ENCODE measurements at regions not wholly inside any gene's neighbourhood (a gene's known extent, or its start where the extent isn't known, plus 50 kb on each side); places are given as distances from the start of the nearest gene placed in this dataset.

GRCh38 chr5:68421485-68422220 lies 206.1 kb downstream of the PIK3R1 start:
- Histone ChIP-seq H3K27ac (ENCODE audit: low read depth, low read length) (no peak overlapping the region), H3K4me3 (ENCODE audit: low read depth, low read length) (no peak overlapping the region), H3K4me1 (ENCODE audit: control insufficient read depth, insufficient read depth, low read length) (peaks cover 15% of the 10 kb centered on the region; the same call in 1 of the 2 replicates), H3K9ac (ENCODE audit: low read length) (no peak overlapping the region), H3K36me3 (ENCODE audit: control insufficient read depth, insufficient read depth, low read length) (no peaks in the 10 kb centered on the region), H3K9me3 (ENCODE audit: control insufficient read depth, insufficient read depth, low read depth, low read length) (no peaks in the 10 kb centered on the region), H3K27me3 (ENCODE audit: control insufficient read depth, insufficient read depth, low read length) (no peaks in the 10 kb centered on the region)

GRCh38 chr5:68423154-68423811 lies 207.7 kb downstream of the PIK3R1 start:
- peaks cover 15% of the 10 kb centered on the region; the same call in 1 of the 2 replicates for H3K4me1 ChIP-seq (ENCODE audit: control insufficient read depth, insufficient read depth, low read length)
- H3K36me3 ChIP-seq (ENCODE audit: control insufficient read depth, insufficient read depth, low read length), result no peaks in the 10 kb centered on the region
- H3K9ac ChIP-seq (ENCODE audit: low read length), result no peak overlapping the region
- H3K27ac ChIP-seq (ENCODE audit: low read depth, low read length), result no peak overlapping the region
- H3K4me3 ChIP-seq (ENCODE audit: low read depth, low read length), result no peak overlapping the region
- H3K27me3 ChIP-seq (ENCODE audit: control insufficient read depth, insufficient read depth, low read length), result no peaks in the 10 kb centered on the region
- H3K9me3 ChIP-seq (ENCODE audit: control insufficient read depth, insufficient read depth, low read depth, low read length), result no peaks in the 10 kb centered on the region

- Histone ChIP-seq H3K36me3 (ENCODE audit: control insufficient read depth, insufficient read depth, low read length) (no peaks in the 10 kb centered on the region), H3K4me3 (ENCODE audit: low read depth, low read length) (no peak overlapping the region), H3K9ac (ENCODE audit: low read length) (no peak overlapping the region), H3K4me1 (ENCODE audit: control insufficient read depth, insufficient read depth, low read length) (peaks cover 9% of the 10 kb centered on the region; the same call in 1 of the 2 replicates), H3K27ac (ENCODE audit: low read depth, low read length) (no peak overlapping the region), H3K27me3 (ENCODE audit: control insufficient read depth, insufficient read depth, low read length) (no peaks in the 10 kb centered on the region), H3K9me3 (ENCODE audit: control insufficient read depth, insufficient read depth, low read depth, low read length) (no peaks in the 10 kb centered on the region)
Observed at GRCh38 chr5:68424799-68425537, 209.4 kb downstream of the PIK3R1 start.

GRCh38 chr5:68426586-68426985 lies 211.0 kb downstream of the PIK3R1 start:
- H3K4me1 ChIP-seq (ENCODE audit: control insufficient read depth, insufficient read depth, low read length), result peaks cover 8% of the 10 kb centered on the region; the same call in 1 of the 2 replicates

GRCh38 chr5:68428231-68428811 lies 212.8 kb downstream of the PIK3R1 start:
- Histone ChIP-seq H3K4me3 (ENCODE audit: low read depth, low read length) (no peak overlapping the region), H3K9ac (ENCODE audit: low read length) (no peak overlapping the region), H3K4me1 (ENCODE audit: control insufficient read depth, insufficient read depth, low read length) (peaks cover 4% of the 10 kb centered on the region; the same call in 1 of the 2 replicates), H3K9me3 (ENCODE audit: control insufficient read depth, insufficient read depth, low read depth, low read length) (no peaks in the 10 kb centered on the region), H3K36me3 (ENCODE audit: control insufficient read depth, insufficient read depth, low read length) (no peaks in the 10 kb centered on the region), H3K27ac (ENCODE audit: low read depth, low read length) (no peak overlapping the region), H3K27me3 (ENCODE audit: control insufficient read depth, insufficient read depth, low read length) (no peaks in the 10 kb centered on the region)

More at GRCh38 chr5:68426586-68426985, 211.0 kb downstream of the PIK3R1 start:
- Histone ChIP-seq H3K9ac (ENCODE audit: low read length) (no peak overlapping the region), H3K27ac (ENCODE audit: low read depth, low read length) (no peak overlapping the region), H3K27me3 (ENCODE audit: control insufficient read depth, insufficient read depth, low read length) (no peaks in the 10 kb centered on the region), H3K9me3 (ENCODE audit: control insufficient read depth, insufficient read depth, low read depth, low read length) (no peaks in the 10 kb centered on the region), H3K36me3 (ENCODE audit: control insufficient read depth, insufficient read depth, low read length) (no peaks in the 10 kb centered on the region), H3K4me3 (ENCODE audit: low read depth, low read length) (no peak overlapping the region)

GRCh38 chr5:68429510-68429909 lies 214.0 kb downstream of the PIK3R1 start:
- Histone ChIP-seq H3K4me3 (ENCODE audit: low read depth, low read length) (no peak overlapping the region), H3K9ac (ENCODE audit: low read length) (no peak overlapping the region), H3K9me3 (ENCODE audit: control insufficient read depth, insufficient read depth, low read depth, low read length) (no peaks in the 10 kb centered on the region), H3K4me1 (ENCODE audit: control insufficient read depth, insufficient read depth, low read length) (peaks cover 12% of the 10 kb centered on the region; the same call in 1 of the 2 replicates), H3K27me3 (ENCODE audit: control insufficient read depth, insufficient read depth, low read length) (no peaks in the 10 kb centered on the region), H3K27ac (ENCODE audit: low read depth, low read length) (no peak overlapping the region), H3K36me3 (ENCODE audit: control insufficient read depth, insufficient read depth, low read length) (no peaks in the 10 kb centered on the region)

GRCh38 chr5:68430279-68430678 lies 214.7 kb downstream of the PIK3R1 start:
- H3K4me3 ChIP-seq (ENCODE audit: low read depth, low read length), result no peak overlapping the region
- no peak overlapping the region for H3K27ac ChIP-seq (ENCODE audit: low read depth, low read length)
- no peaks in the 10 kb centered on the region for H3K36me3 ChIP-seq (ENCODE audit: control insufficient read depth, insufficient read depth, low read length)
- H3K27me3 ChIP-seq (ENCODE audit: control insufficient read depth, insufficient read depth, low read length), result no peaks in the 10 kb centered on the region
- H3K9ac ChIP-seq (ENCODE audit: low read length), result no peak overlapping the region
- peaks cover 10% of the 10 kb centered on the region; the same call in 1 of the 2 replicates for H3K4me1 ChIP-seq (ENCODE audit: control insufficient read depth, insufficient read depth, low read length)
- no peaks in the 10 kb centered on the region for H3K9me3 ChIP-seq (ENCODE audit: control insufficient read depth, insufficient read depth, low read depth, low read length)

- Histone ChIP-seq H3K9ac (ENCODE audit: low read length) (no peak overlapping the region), H3K4me1 (ENCODE audit: control insufficient read depth, insufficient read depth, low read length) (peaks cover 10% of the 10 kb centered on the region; the same call in 1 of the 2 replicates), H3K27ac (ENCODE audit: low read depth, low read length) (no peak overlapping the region), H3K9me3 (ENCODE audit: control insufficient read depth, insufficient read depth, low read depth, low read length) (no peaks in the 10 kb centered on the region), H3K27me3 (ENCODE audit: control insufficient read depth, insufficient read depth, low read length) (no peaks in the 10 kb centered on the region), H3K4me3 (ENCODE audit: low read depth, low read length) (no peak overlapping the region), H3K36me3 (ENCODE audit: control insufficient read depth, insufficient read depth, low read length) (no peaks in the 10 kb centered on the region)
Observed at GRCh38 chr5:68431186-68431585, 215.6 kb downstream of the PIK3R1 start.

GRCh38 chr5:68431601-68432337 lies 216.2 kb downstream of the PIK3R1 start:
- Histone ChIP-seq H3K27me3 (ENCODE audit: control insufficient read depth, insufficient read depth, low read length) (no peaks in the 10 kb centered on the region), H3K9me3 (ENCODE audit: control insufficient read depth, insufficient read depth, low read depth, low read length) (no peaks in the 10 kb centered on the region), H3K27ac (ENCODE audit: low read depth, low read length) (no peak overlapping the region), H3K4me3 (ENCODE audit: low read depth, low read length) (no peak overlapping the region), H3K4me1 (ENCODE audit: control insufficient read depth, insufficient read depth, low read length) (peaks cover 10% of the 10 kb centered on the region; the same call in 1 of the 2 replicates), H3K9ac (ENCODE audit: low read length) (no peak overlapping the region), H3K36me3 (ENCODE audit: control insufficient read depth, insufficient read depth, low read length) (no peaks in the 10 kb centered on the region)

- Histone ChIP-seq H3K36me3 (ENCODE audit: control insufficient read depth, insufficient read depth, low read length) (no peaks in the 10 kb centered on the region), H3K27ac (ENCODE audit: low read depth, low read length) (no peak overlapping the region), H3K9me3 (ENCODE audit: control insufficient read depth, insufficient read depth, low read depth, low read length) (no peaks in the 10 kb centered on the region), H3K4me1 (ENCODE audit: control insufficient read depth, insufficient read depth, low read length) (peaks cover 10% of the 10 kb centered on the region; the same call in 1 of the 2 replicates), H3K9ac (ENCODE audit: low read length) (no peak overlapping the region), H3K4me3 (ENCODE audit: low read depth, low read length) (no peak overlapping the region), H3K27me3 (ENCODE audit: control insufficient read depth, insufficient read depth, low read length) (no peaks in the 10 kb centered on the region)
Observed at GRCh38 chr5:68432682-68433081, 217.1 kb downstream of the PIK3R1 start.
